Tibial nerve (tissue), 4 donors: ENCODE measurements at regions not wholly inside any gene's neighbourhood (a gene's known extent, or its start where the extent isn't known, plus 50 kb on each side); places are given as distances from the start of the nearest gene placed in this dataset.

Experiments
- CTCF ChIP-seq, 5 experiments: fragments of 200-600 bp in 3 of 5; fragments of 450-650 bp in 2 of 5; sonication (generic) in 3 of 5; IDR thresholded peaks; one replicate each; pipeline ENCODE4 v1.5.1; 2016 to 2019; ENCODE audit warnings: antibody characterized with exemption in 5 of 5, mild to moderate bottlenecking in 3 of 5, moderate library complexity in 2 of 5
- EP300 ChIP-seq, 2 donors: sonication (generic); formaldehyde crosslinking; IDR thresholded peaks; one replicate each; pipeline ENCODE4 v1.6.1; 2017; ENCODE audit warnings: antibody characterized with exemption in 2 of 2, mild to moderate bottlenecking in 1 of 2

DNA sequence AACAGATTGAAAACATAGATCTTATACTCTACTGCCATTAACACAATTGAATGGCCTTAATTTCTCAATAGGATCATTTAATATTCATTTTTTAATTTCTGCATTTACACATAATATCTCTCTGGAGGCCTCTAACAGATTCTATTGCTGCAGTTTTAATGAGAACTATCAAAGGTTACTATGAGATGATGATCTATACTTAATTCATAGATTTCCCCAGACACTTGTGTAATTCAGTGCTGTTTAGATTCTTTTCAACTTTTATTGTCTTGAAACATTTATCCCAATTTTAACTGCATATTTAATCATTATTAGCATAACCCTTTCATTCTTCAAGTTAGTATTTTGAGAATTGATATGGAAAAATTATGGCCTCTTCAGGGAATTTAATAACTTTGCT lies 1056.5 kb upstream of the CDH8 start:
- TF ChIP-seq EP300 (IDR thresholded peaks at IDR 0.05) = no peak
- no peak for TF ChIP-seq CTCF (IDR thresholded peaks at IDR 0.05)
